ENCODE measurements at regions not wholly inside any gene's neighbourhood (a gene's known extent, or its start where the extent isn't known, plus 50 kb on each side); places are given as distances from the start of the nearest gene placed in this dataset.
A peak's percentile ranks its signal among the peaks of the same experiment; 100 is the strongest.

DNA sequence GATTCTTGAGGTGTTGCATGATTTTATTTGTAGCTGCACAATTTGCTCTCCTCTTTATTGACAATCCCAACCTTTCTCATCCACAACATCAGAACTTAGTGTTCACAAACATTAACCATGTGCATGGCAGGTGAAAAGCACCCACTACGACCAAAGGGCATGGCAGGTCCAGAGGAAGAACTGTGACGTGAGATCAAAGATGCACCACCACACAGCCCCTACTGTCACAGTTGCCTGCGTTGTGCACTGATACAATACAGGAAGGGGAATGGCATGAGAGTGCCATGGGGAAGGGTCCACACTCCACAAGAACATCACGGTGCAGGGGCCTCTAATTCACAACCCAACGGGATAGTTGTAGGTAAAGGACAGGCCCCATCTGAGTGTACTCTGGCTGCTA, 217.1 kb upstream of the PFKP start:
- no peak for DNase-seq

DNA sequence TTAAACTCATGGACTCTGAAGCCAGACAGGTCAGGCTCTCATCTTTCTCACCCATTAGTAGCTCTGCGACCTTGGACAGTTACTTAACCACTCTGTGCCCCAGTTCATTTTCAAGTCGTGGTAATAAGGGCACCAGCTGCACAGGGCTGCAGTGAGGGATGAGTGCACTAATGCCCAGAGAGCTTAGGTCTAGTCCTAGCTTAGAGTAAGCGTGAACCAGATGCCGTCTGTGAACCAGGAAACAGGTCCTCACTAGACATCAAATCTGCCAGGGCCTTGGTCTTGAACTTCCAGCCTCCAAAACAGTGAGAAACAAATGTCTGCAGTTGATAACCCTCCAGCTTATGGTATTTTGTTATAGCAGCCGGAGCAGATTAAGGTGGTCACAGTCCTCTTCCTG, 222.4 kb upstream of the PFKP start:
- DNase-seq: no peak

DNA sequence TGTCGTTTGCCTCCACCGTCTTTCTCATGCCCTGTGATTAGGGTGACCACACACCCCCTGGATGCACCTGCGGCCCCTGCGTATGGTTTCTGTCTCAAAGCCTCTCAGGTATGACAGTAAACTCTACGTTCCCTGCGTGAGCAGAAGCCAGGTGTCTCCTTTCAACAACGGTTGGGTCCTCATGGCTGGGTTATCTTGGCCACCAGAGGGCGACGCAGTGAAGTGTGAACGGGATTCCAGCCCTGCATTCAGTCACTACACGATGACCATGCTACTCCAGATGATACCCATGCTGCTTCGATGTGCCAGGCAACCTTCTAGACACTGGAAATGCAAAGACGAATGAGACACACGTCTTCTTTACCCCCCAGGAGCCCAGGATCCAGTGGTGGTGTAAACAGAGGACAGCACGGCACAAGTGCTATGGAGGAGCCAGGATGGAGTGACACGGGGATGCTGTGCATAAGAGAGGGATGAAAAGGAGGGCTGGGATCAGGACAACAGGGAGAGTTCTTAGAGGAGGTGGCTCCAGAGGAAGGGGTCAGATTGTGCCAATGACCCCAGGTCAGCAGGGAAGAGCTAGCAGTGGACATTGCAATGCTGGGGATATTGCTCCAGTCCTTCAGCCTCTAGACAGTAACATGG, 228.1 kb upstream of the PFKP start:
- peak; percentile 63 for DNase-seq

DNA sequence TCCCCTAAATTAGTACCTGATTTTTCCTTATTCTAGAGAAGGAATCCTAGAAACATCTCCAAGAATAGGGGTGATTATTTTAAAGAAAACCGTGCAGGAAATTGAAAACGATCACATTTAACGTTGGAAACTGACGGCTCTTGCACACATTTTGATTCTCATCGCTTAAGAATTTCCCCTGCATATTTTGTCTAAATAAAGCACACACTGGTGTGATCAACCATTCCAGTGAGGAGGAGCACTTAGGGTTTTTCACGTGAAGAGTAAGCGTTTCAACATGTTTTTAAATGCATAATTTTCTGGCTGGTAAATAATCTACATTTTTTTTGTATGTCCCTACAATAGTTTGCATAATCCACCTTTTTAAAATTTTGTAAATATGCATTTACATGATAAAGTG, 229.7 kb upstream of the PFKP start:
- DNase-seq: no peak

DNA sequence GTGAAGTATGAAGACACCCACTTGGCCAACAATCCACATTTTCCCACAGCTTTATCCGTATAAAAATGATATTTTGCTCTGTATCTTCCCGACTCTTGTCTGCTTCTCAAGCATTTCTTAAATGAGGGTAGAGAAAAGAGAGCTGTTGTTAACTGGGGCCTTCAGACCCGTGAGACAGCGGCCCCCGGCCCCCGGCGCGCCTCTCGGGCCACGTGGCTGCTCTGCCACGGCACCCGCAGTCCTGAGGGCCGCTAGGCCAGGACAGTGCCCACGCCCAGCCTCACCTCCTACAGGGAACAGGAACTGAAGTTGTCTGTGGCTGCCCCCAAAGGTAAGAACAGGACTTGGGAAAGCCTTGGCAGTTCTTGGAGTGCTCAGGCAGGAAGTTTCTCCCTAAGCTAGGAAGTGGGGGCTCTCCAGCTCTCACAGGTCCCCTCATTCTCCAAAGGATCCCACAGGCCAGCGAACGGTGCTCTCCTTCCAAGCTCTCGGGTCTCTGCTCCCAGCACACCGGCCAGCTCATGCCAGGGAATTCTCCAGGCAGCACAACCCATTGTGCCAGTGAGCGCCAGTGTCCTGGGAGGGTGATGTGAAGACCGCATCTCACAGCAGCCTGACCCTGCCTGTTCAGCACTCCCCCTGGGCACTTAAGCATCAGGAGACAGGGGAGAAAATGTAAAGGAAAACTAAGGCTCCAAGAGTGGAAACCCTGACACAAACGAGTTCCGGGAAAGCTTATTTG, 230.3 kb upstream of the PFKP start:
- DNase-seq: no peak

DNA sequence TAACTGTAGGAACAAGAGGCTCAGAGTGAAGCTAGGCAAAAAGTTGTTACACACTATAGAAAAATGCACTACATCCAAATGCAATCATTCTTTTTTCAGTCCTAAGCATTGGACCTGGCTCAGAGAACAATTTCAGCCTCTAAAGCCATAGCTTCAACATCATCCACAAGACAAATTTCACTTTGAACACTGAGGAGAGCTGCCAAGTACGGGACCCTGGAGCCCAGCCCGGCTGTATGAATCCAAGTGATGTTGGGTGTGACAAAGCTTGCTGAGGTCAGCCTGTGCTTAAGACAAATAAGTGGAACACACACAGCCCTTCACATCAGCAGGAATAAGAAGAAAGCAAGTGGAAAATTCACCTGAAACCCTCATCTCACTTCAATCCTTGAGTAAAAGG, 233.1 kb upstream of the PFKP start:
- DNase-seq: no peak

DNA sequence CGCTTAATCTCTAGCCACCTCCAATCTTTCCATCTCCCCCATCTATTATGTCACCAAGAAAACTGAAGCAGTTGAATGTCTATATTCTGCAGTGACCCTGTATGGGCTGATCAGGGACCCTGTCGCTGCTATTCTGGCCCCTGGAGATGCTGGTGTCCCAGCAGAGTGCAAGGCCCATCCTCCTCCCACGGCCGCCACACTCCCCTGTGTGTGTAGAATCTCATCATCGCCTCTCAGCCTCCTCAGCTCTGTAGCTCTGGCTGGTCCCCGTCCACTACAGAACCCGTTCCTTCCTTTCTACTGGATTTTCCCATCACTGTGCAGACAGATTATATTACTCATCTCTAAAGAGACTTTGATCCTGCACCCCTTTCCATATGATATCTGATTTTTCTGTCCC, 235.8 kb upstream of the PFKP start:
- no peak for DNase-seq

DNA sequence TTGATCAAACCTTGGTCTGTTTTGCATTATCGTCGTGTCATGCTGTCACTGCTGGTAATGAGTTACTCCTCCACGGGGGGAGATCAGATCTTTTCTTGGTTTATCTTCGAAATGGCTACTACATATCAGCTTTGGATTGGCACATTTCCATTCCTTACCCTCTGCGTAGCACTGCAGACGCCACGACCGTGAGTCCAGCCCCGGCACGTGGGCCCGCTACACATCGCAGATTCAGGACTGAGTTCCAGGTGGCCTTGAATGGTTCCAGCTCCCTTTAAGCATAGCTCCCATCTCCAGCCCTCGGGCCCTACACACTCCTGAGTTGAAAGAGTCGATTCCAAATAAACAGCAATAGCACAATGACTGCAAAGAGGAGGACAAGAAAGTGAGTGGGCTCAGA, 238.6 kb upstream of the PFKP start:
- DNase-seq: no peak

DNA sequence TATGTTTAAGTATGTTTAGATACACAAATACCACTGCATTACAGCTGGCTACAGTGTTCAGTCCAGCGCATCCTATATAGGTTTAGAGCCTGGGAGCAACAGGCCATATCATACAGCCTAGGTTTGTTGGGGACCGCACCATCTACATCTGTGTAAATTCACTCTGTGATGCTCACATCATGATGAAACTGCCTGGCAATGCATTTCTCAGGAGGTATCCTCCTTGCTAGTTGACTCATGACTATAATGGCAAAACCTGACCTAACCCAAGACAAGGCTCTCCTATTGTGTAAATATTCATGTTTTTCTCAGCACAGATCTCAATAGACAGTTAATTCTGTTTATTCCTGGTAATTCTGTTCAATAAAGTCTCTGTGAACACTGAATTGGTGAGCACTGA, 240.7 kb upstream of the PFKP start:
- DNase-seq: no peak

DNA sequence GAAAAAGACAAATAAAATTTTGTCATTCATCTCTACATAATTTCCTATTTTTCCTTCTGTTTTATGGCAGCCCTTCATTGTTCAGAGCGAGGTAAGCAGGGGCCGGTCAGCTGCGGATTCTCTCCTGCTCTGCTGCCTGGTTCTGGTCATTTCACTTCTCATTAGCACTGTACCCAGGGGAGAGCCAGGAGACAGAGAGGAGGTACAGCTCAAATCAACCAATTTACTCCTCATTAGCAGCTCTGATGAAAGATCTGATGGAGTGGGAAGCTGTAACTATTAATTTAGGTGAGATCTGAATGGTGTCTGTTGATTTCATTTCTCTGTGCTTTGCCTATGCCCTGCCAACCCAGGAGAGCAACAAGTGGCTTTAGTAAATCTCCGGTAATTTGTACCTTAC, 241.5 kb upstream of the PFKP start:
- no peak for DNase-seq

DNA sequence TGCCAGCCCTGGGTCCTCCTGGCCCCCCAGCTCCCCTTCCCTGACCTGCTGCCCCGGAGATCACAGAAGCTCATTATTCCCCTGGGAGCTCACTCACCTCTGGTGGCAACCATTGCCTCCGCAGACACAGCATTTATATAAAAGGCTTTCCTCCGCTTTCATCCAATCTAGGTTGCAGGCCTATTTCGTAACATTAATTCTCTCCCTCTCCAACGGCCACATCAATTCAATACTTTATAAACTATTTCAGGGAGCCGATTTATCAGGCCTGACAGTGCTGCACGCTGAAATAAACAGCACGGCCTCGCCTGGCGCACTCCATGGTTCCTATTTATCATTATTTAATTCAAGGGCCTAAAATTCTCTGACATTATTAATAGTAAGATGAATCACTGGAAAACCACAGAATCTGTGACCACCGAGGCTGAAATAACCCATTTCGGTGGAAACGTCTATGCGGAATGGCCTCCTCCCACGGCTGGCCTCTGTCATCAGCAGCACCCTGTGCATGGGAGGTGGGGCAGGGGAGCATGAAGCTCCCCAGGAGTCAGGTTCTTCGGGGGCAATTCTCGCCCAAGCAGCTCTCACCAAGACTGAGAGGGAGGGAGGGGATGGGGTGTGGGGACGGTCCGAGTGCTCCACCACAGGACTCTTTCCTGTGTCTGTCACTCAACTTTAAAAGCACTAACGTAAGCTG, 249.3 kb upstream of the PFKP start:
- DNase-seq: no peak

DNA sequence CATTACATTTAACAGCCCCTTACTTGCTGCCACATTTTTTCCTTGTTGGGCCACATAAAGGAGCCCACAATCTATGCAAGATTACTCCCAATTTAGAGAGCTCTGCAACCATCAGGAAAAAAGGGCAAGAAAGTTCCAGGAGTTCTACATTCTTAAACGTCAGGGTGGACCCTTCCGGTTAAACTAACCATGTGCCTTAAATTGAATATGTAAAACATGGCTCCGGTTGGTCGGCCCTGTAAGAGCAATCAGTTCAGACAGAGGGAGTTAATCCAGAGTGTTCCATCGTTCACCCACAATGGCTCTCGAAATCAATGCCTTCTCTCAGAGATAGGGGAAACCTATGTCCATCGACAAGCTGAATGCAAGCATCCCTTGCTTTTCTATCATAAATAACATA, 253.7 kb upstream of the PFKP start:
- no peak for DNase-seq

DNA sequence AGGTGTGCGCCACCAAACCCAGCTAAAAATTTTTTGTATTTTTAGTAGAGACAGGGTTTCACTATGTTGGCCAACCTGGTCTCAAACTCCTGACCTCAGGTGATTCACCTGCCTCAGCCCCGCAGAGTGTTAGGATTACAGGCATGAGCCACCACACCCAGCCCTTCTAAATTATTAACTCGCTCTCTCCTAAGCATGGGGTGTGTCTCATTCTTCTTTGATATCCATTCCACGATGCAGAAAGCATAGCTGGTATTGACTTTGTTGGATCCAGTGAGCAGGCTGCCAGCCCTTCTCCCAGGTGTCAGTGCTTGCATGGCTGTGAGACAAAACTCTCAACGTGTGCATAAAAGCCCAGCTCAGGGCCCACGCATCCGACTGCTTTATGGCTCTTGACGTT, 254.1 kb upstream of the PFKP start:
- DNase-seq: no peak

DNA sequence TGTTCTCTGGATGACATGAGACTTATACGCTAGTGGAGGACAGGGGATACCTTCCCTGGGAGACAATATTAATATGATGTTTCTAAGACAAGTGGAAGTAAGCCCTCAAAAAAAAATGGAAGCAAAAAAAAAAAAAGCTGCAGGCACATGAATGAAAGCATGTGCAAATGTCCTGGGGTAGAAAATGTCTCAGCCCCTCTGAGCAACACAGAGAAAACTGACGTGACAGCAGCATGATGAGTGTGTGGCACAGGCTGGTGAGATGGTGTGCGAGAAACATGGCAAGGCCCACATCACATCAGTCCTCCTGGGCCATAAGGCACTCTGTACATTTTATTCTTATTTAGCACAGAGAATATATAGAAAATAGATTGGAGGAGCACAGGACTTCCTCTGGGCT, 254.7 kb upstream of the PFKP start:
- no peak for DNase-seq

DNA sequence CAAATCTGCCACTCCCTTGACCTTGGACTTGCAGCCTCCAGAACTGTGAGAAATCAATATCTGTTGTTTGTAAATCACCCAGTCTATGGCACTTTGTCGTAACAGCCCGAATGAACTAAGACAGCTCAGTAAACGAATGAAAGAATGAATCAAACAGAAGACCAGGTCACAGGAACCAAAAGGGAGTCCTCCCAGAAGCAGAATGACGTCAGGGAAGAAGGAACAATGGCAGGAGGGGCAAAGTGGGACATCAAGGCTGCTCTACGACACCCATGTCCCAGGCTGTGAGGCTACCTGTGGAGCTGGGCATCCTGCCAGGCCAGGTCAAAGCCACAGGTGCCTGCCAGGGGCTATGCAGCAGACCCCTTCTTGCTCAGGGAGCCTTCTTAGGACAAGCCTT, 267.2 kb upstream of the PFKP start:
- DNase-seq: no peak

DNA sequence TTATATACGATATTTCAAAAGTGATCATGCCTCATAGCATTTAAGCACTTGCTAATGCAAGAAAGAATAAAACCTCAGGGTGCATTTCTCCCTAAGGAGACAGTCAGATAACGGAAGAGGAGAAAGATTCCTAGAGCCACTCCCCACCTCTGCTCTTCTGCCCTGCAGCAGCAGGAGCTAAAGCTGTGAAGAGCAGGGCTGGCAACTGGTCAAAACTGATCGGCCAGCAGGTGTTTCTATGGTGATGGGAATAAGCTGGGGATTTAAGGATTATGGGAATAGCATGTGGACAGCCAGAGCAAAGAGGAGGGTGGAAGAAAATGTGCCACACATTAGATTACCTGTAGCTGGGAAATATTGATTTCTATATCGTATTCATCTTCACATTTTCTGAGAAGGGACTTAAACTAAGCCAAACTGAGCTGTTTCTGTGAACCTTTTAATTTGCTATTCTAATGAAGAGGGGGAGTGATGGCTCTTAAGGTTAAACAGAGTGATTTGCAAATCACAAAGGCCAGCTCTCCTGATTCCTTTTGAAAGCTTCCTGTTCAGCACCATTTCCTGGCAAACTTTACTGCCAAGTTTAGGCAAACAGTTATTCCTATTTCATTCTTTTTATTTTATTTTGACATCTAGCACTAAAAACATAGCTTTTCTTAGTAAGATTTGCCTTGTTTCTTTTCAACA, 268.9 kb upstream of the PFKP start:
- DNase-seq: no peak

DNA sequence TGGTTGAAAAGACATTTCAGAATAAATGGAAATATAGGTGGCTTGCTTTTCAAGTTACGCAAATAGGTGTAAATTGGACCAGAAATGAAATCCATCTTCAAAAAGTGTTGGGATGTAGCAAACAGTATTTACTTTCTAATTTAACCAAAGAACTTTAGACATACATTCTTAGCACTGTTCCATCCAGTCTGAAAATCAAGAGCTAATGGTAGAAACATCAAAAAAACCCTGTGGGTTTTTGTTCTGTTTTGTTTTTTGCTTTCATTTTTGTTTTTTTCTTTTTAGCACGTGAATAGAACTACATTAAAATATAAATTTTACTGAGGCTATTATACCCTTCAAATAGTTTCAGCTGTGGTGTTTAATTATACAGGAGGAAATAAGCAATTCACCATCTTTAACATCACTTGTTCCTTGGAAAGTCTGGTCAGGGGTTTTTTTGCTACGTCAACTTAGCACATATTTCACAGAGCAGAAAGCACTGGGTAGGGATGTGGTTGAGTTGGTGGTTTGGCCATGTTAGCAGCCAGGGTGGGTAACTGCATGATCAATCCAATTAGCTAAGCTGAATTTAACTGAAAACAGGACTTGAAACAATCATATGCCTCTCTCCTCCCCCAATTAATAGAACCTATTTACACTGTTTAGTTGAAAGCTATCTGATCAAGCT, 275.4 kb upstream of the PFKP start:
- DNase-seq: peak; percentile 41

DNA sequence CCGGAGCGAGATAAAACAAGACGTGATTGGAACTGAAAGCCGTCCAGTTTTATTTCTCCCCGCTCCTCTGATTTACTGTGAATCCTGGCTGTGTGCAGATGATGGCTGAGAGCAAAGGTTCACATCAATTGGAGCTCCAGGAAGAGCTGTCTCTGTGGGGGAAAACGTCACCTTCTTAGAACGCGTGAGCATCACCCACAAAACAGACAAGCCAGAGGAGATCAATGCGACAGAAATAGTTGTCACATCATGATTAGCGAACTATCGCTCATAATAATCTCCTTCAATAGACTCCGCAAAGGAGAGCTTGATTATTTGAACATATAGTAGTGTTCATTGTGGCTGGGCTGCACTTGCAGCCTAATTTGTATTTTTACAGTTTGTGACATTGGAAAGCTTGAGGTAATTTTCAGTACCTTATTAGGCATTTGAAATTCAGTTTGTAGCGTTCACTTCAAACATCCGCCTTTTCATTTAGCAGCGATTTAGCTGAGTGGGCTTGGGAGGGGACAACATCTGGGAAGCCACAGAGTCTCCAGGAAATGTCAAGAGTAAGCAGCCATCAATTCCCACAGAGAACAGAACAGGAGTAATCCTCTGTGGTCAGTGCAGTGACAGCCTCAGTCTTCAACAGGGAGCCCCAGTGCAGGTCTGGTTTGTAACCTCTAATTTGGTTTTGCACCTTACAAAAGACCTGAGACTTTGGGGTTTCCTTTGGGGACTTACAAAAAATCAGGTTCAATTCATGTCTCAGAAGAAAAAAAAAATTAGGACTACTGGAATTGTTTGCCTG, 276.8 kb upstream of the PFKP start:
- DNase-seq: no peak

DNA sequence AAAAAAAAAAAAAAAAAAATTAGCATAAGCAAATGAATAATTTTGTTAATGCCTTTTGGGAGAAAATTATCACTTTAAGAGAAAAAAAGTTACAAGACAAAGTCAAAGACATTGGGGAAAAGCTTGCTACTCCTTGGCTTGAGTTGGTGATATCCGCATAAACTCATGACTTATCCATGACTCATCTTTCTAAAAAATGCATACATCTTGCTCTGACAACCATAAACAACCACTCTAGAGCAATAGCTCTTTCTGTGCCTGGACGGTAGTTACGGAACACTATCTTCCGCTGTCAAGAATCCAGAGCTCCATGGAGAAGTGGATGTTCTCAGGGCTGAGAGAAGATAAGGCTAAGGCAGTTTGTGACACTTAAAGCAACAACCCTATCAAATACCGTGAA, 281.1 kb upstream of the PFKP start:
- DNase-seq: no peak

DNA sequence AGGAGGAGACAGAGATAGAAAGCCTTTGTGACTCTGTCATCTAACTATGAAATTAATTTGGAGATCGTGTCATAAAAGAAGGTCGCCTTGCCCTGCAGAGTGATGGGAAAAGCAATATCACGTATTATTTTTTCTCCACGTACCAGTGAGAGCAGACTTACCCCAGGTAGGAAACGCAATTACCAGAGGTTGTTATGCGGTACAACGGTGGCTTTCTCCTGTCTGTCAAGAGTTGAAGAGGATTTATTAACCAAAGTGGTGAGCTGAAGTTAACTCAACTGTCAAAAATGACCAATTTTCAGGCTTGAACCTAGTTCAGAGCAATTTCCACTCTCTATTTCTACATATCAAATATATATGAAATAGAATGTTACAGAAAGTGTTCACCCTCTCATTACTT, 282.6 kb upstream of the PFKP start:
- DNase-seq: no peak

DNA sequence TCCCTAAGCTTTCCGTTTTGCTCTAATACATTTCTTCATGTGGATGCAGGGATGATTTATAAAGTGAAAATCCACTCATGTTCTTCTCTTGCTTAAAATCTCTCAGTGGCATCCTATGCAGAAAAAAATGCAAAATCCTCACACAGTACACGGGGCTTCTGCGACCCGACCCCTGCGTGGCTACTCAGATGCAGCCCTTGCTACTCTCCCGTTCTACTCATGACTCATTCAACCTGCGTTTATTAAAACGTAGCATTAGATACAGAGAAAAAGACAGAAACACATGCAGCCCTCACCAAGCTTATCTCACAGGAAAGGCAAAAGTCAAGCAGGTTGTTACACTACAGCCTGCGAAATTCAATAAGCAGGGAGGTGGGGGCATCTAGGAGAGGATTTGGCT, 284.4 kb upstream of the PFKP start:
- DNase-seq: no peak

DNA sequence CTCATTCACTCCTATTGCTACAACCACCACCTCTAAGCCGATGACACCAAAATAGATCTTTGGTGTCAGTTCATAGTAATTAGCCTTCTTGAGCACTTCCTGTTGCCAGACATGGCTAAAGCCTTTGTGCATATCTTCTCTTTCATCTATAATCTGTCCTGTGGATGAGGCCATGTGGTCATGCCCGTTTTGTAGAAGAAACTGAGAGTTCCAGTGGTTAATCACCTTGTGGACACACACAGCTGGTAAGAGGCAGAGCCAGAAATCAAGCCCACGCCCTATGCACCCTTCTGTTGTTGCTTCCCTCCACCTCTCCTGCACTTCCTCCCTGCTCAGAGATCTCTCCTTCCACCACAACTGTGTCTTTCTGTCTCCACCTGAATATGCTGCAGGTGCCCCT, 285.1 kb upstream of the PFKP start:
- DNase-seq: no peak

Data from stimulated activated CD4-positive, alpha-beta T cell treated with anti-CD3 and anti-CD28 coated beads, Interleukin-15, amount 100 ng/mL, for 24 hours (primary cell).